ENCODE measurements at regions not wholly inside any gene's neighbourhood (a gene's known extent, or its start where the extent isn't known, plus 50 kb on each side); places are given as distances from the start of the nearest gene placed in this dataset.
"Not testable (repeated sequence)": the region's sequence is repeated elsewhere in the genome, so short reads cannot be mapped to it uniquely, and the experiment has no call there.

DNA sequence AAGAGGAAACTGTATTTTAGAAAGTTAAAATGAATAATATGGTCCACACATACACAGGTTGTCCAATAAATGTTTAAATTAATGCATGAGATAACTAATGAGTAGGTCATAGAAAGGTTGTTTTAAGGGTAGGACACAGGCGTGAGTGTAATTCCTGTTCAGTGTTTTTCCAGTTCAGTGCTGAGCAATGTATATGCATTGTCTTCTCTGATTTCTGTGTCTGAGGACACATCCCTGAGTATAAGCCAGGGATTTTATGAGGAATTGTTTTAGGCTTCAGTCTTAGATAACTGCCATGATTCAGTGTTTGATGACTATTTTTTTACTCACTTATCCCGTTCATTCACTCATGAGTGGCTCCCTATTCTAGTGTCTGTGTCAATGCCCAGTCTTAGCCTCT, 298.5 kb upstream of the TBX18 start:
- no peak for DNase-seq (ENCODE audit: low read depth)
- no peak overlapping the region for H3K4me3 ChIP-seq (ENCODE audit: low read depth, low read length)
- TF ChIP-seq POLR2A (IDR thresholded peaks at IDR 0.05; ENCODE audit: extremely low read depth, insufficient read length), result no peak
- TF ChIP-seq, protein P1, sequence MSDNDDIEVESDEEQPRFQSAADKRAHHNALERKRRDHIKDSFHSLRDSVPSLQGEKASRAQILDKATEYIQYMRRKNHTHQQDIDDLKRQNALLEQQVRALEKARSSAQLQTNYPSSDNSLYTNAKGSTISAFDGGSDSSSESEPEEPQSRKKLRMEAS (IDR thresholded peaks at IDR 0.05; ENCODE audit: low read depth, low read length), result no peak
- TF ChIP-seq, protein P2, sequence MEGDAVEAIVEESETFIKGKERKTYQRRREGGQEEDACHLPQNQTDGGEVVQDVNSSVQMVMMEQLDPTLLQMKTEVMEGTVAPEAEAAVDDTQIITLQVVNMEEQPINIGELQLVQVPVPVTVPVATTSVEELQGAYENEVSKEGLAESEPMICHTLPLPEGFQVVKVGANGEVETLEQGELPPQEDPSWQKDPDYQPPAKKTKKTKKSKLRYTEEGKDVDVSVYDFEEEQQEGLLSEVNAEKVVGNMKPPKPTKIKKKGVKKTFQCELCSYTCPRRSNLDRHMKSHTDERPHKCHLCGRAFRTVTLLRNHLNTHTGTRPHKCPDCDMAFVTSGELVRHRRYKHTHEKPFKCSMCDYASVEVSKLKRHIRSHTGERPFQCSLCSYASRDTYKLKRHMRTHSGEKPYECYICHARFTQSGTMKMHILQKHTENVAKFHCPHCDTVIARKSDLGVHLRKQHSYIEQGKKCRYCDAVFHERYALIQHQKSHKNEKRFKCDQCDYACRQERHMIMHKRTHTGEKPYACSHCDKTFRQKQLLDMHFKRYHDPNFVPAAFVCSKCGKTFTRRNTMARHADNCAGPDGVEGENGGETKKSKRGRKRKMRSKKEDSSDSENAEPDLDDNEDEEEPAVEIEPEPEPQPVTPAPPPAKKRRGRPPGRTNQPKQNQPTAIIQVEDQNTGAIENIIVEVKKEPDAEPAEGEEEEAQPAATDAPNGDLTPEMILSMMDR (IDR thresholded peaks at IDR 0.05; ENCODE audit: low read depth, low read length), result no peak
- TF ChIP-seq MYC (IDR thresholded peaks at IDR 0.05; ENCODE audit: low read depth, low read length), result no peak

DNA sequence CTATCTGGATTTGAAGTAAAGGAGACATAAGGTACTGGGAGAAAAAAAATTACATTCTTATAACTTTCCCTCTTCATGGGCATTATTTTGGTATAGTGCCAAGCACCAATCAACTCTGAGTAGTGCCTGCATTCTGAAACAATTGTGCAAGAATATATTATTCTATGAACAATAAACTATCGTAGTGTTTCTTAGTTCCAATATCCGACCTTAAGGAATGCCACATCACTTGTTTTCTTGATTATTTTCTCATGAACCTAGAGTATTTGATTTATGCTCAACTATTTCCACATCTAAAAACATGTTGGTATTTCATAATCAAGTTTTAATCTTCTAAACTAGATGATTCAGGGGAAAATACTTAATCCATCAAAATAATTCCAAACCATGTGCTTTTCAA, 294.4 kb upstream of the TBX18 start:
- no peak overlapping the region for H3K4me3 ChIP-seq (ENCODE audit: low read depth, low read length)
- TF ChIP-seq, protein P1 (IDR thresholded peaks at IDR 0.05; ENCODE audit: low read depth, low read length), result no peak
- TF ChIP-seq, protein P2 (IDR thresholded peaks at IDR 0.05; ENCODE audit: low read depth, low read length), result no peak
- TF ChIP-seq POLR2A (IDR thresholded peaks at IDR 0.05; ENCODE audit: extremely low read depth, insufficient read length), result no peak
- no peak for TF ChIP-seq MYC (IDR thresholded peaks at IDR 0.05; ENCODE audit: low read depth, low read length)
- DNase-seq (ENCODE audit: low read depth), result no peak

DNA sequence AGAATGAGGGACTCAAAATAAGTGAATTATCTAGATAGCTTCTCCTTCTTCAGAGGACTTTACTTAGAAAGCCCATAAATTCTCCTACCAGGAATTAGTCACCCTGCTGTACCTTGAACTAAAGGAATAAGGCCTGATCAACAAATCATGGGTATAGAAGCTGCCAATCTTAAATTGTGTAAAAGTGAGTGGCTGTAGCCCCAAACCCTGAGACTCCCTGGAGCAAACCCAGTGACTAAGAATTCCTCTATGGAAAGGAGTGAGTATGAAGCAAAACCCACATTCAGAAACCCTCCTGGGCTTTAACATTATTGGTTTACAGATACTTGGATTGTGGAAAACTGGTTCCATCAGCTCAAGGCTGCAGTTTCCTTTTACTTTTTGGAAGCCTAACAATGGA, 285.8 kb upstream of the TBX18 start:
- DNase-seq (ENCODE audit: low read depth), result no peak
- no peak overlapping the region for H3K4me3 ChIP-seq (ENCODE audit: low read depth, low read length)
- TF ChIP-seq, protein P2 (IDR thresholded peaks at IDR 0.05; ENCODE audit: low read depth, low read length), result no peak
- TF ChIP-seq MYC (IDR thresholded peaks at IDR 0.05; ENCODE audit: low read depth, low read length), result no peak
- TF ChIP-seq POLR2A (IDR thresholded peaks at IDR 0.05; ENCODE audit: extremely low read depth, insufficient read length), result no peak
- TF ChIP-seq, protein P1 (IDR thresholded peaks at IDR 0.05; ENCODE audit: low read depth, low read length), result no peak

DNA sequence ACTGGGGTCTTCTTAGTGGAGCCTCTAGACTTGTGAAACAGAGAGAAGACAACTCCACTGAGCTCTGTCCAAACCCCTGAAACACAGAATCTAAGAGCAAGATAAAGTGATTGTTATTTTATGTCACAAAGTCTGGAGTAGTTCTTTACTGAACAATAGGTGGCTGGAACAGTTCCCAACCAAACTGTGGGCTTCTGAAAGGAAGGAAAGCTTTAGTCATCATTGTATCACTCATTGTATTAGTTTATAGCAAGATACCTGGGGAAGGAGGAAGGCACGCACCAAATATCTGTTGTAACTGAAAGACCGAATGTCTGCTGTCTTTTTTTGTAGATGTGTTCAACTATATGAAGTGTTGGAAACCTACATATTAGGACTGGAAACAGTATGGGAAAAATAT, 284.9 kb upstream of the TBX18 start:
- no peak for DNase-seq (ENCODE audit: low read depth)
- H3K4me3 ChIP-seq (ENCODE audit: low read depth, low read length), result no peak overlapping the region
- no peak for TF ChIP-seq MYC (IDR thresholded peaks at IDR 0.05; ENCODE audit: low read depth, low read length)

DNA sequence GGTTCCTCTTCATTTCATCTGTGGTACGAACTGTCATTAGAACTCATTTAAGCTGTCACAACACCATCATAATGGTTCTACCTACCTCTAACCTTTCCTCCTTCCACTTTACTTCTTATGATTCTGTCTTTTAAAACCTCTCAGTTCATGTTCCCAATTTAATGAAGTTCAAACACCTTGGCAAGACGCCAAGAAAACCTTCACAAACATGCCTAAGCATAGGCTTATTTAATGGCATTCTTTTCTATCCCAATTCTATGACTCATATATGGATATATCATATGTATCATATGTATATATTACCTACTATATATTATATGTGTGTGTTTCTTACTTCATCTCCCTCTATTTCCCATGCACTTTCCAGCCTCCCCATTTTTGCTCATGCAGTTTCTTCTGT, 283.4 kb upstream of the TBX18 start:
- no peak overlapping the region for H3K4me3 ChIP-seq (ENCODE audit: low read depth, low read length)
- TF ChIP-seq, protein P2 (IDR thresholded peaks at IDR 0.05; ENCODE audit: low read depth, low read length), result no peak
- no peak for TF ChIP-seq MYC (IDR thresholded peaks at IDR 0.05; ENCODE audit: low read depth, low read length)
- TF ChIP-seq POLR2A (IDR thresholded peaks at IDR 0.05; ENCODE audit: extremely low read depth, insufficient read length), result no peak
- TF ChIP-seq, protein P1 (IDR thresholded peaks at IDR 0.05; ENCODE audit: low read depth, low read length), result no peak
- no peak for DNase-seq (ENCODE audit: low read depth)

DNA sequence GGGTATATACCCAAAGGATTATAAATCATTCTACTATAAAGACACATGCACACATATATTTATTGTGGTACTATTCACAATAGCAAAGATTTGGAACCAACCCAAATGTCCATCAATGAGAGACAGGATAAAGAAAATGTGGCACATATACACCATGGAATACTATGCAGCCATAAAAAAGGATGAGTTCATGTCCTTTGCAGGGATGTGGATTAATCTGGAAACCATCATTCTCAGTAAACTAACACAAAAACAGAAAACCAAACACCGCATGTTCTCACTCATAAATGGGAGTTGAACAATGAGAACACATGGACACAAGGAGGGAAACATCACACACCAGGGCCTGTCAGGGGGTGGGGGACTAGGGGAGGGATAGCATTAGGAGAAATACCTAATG, 281.4 kb upstream of the TBX18 start:
- not testable (repeated sequence) for H3K4me3 ChIP-seq (ENCODE audit: low read depth, low read length); DNase-seq (ENCODE audit: low read depth)

DNA sequence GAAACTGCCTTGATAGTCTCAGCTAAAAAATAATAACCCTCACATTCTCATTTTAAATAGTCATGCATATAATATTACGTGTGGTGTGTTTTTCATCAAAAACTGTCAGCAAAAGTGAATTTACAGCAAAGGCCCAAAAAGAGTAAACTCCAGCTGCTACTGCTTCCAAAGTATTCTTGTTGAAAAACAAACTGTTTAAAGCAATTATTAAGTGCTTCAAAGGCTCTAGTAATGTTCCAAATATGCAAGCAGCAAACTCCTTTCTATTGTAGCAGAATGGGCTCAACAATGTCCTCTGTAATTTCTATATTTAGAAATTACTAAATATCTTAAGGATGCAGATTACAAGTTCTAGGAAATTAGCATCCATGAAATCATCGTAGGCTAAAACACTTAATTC, 280.0 kb upstream of the TBX18 start:
- TF ChIP-seq POLR2A (IDR thresholded peaks at IDR 0.05; ENCODE audit: extremely low read depth, insufficient read length) (no peak), MYC (IDR thresholded peaks at IDR 0.05; ENCODE audit: low read depth, low read length) (no peak)
- TF ChIP-seq, protein P1 (IDR thresholded peaks at IDR 0.05; ENCODE audit: low read depth, low read length), result no peak
- TF ChIP-seq, protein P2 (IDR thresholded peaks at IDR 0.05; ENCODE audit: low read depth, low read length), result no peak
- DNase-seq (ENCODE audit: low read depth), result no peak
- no peak overlapping the region for H3K4me3 ChIP-seq (ENCODE audit: low read depth, low read length)
